ENCODE measurements at regions not wholly inside any gene's neighbourhood (a gene's known extent, or its start where the extent isn't known, plus 50 kb on each side); places are given as distances from the start of the nearest gene placed in this dataset.
"Not testable (repeated sequence)": the region's sequence is repeated elsewhere in the genome, so short reads cannot be mapped to it uniquely, and the experiment has no call there.

- no peak for DNase-seq
These were observed 51.1 kb upstream of the CRY1 start for GRCh38 chr12:107144441-107144840.

- DNase-seq, result no peak
These were observed 51.6 kb upstream of the CRY1 start for GRCh38 chr12:107144990-107145389.

GRCh38 chr12:107145397-107145796 lies 52.0 kb upstream of the CRY1 start:
- DNase-seq, result no peak

- no peak for DNase-seq
These were observed 54.8 kb upstream of the CRY1 start for GRCh38 chr12:107148107-107148506.

GRCh38 chr12:107152315-107152714 lies 59.0 kb upstream of the CRY1 start:
- DNase-seq, result no peak

GRCh38 chr12:107159384-107159900 lies 66.1 kb upstream of the CRY1 start:
- no peak for DNase-seq

GRCh38 chr12:107163413-107163812 lies 70.1 kb upstream of the CRY1 start:
- no peak for DNase-seq

- DNase-seq, result no peak
These were observed 71.0 kb upstream of the CRY1 start for GRCh38 chr12:107164392-107164791.

- no peak for DNase-seq
These were observed 72.2 kb upstream of the CRY1 start for GRCh38 chr12:107165581-107165980.

- no peak for DNase-seq
These were observed 74.4 kb upstream of the CRY1 start for GRCh38 chr12:107167756-107168155.

GRCh38 chr12:107169200-107169599 lies 75.9 kb upstream of the CRY1 start:
- DNase-seq, result no peak

GRCh38 chr12:107178776-107179175 lies 85.4 kb upstream of the CRY1 start:
- no peak for DNase-seq

GRCh38 chr12:107179871-107180270 lies 86.5 kb upstream of the CRY1 start:
- DNase-seq, result no peak

- no peak for DNase-seq
These were observed 86.9 kb upstream of the CRY1 start for GRCh38 chr12:107180272-107180671.

GRCh38 chr12:107184359-107184930 lies 91.1 kb upstream of the CRY1 start:
- DNase-seq, result no peak

GRCh38 chr12:107196681-107197080 lies 103.3 kb upstream of the CRY1 start:
- no peak for DNase-seq

- no peak for DNase-seq
These were observed 107.0 kb upstream of the CRY1 start for GRCh38 chr12:107200394-107200793.

GRCh38 chr12:107207931-107208525 lies 114.7 kb upstream of the CRY1 start:
- DNase-seq, result no peak

- DNase-seq, result not testable (repeated sequence)
These were observed 116.4 kb upstream of the CRY1 start for GRCh38 chr12:107209700-107210099.

- not testable (repeated sequence) for DNase-seq
These were observed 121.0 kb upstream of the CRY1 start for GRCh38 chr12:107214373-107214773.

GRCh38 chr12:107216411-107216810 lies 123.1 kb upstream of the CRY1 start:
- DNase-seq, result not testable (repeated sequence)

GRCh38 chr12:107219301-107219700 lies 126.0 kb upstream of the CRY1 start:
- no peak for DNase-seq

- no peak for DNase-seq
These were observed 128.6 kb upstream of the CRY1 start for GRCh38 chr12:107221913-107222312.

GRCh38 chr12:107223821-107224220 lies 130.5 kb upstream of the CRY1 start:
- no peak for DNase-seq

- no peak for DNase-seq
These were observed 132.3 kb upstream of the CRY1 start for GRCh38 chr12:107225635-107226034.

Measured in inflammatory macrophage treated with lipopolysaccharide for 4 hours (primary cell).